Heart left ventricle (tissue), 13 donors: ENCODE measurements at regions not wholly inside any gene's neighbourhood (a gene's known extent, or its start where the extent isn't known, plus 50 kb on each side); places are given as distances from the start of the nearest gene placed in this dataset.

Experiments
- CTCF ChIP-seq, 12 donors: fragments of 200-600 bp; sonication (generic) in 4 of 12; IDR thresholded peaks; one replicate each; pipeline versions ENCODE4 v1.5.0 to v1.8.0; 2018 to 2022; ENCODE audit warnings: antibody characterized with exemption in 12 of 12, mild to moderate bottlenecking in 5 of 12
- POLR2A ChIP-seq, 2 donors: fragments of 450-650 bp; IDR thresholded peaks; one replicate each; pipeline ENCODE4 v1.6.1; 2017; ENCODE audit warnings: antibody characterized with exemption in 2 of 2, mild to moderate bottlenecking in 2 of 2, moderate library complexity in 2 of 2
- donor health status: ischemic (EF 13 %, LVEDD 7.1; RV severe dilation, severe dysfunction).
- donor health status: DM: no; HTN: yes; CAD: no.
- donor health status: DM: no; HTN: no; CAD: no.
- donor health status: ischemic (EF 25% LVEDD 6.9; RV normal size, moderate dysfunction).
- donor health status: ischemic (EF 25% LVEDD 5.7; RV mildly dilated, moderate dysfunction).
- donor health status: ischemic (EF 35%, LVEDD 5.7; RV mildly dilated, moderate dysfunction).
- donor health status: nonischemic (EF 11% LVEDD 7.7; RV severe dilation, severe dysfunction).
- donor health status: DM: yes; HTN: yes; CAD: no.
- donor health status: PGD.
- donor health status: ischemic (EF 29% LVEDD 5.4; RV normal size, mild dysfunction).
- donor health status: nonischemic (EF 23%, LVEDD 6.1; RV moderate dilation, normal function).

GRCh38 chr10:31694929-31695837, 233.4 kb downstream of the ARHGAP12 start:
- TF ChIP-seq CTCF (IDR thresholded peaks at IDR 0.05) (no peak), POLR2A (IDR thresholded peaks at IDR 0.05) (no peak)
